ENCODE measurements at regions not wholly inside any gene's neighbourhood (a gene's known extent, or its start where the extent isn't known, plus 50 kb on each side); places are given as distances from the start of the nearest gene placed in this dataset.

- Histone ChIP-seq H3K36me3 (no peaks in the 10 kb centered on the region), H3K4me3 (no peak overlapping the region), H3K4me1 (no peaks in the 10 kb centered on the region), H3K27me3 (no peaks in the 10 kb centered on the region), H3K27ac (no peak overlapping the region), H3K9me3 (no peaks in the 10 kb centered on the region)
- TF ChIP-seq CTCF (IDR thresholded peaks at IDR 0.05), result no peak
- intact Hi-C loops (cut with DNase I), result loop anchor here in 2 of 10 donors (5.0 to 10.0 kb wide), 2 partner anchors 74 to 288 kb away; no protein-coding TSS in a partner anchor
- WGBS, 2 donors, result 91% methylated on average over 6 of the region's 6 CpGs
- no peak for DNase-seq
- ATAC-seq, result no peak
Observed at GRCh38 chr18:8980496-8980895, 122.0 kb upstream of the NDUFV2 start.

- Histone ChIP-seq H3K4me1 (no peaks in the 10 kb centered on the region), H3K4me3 (no peak overlapping the region), H3K36me3 (no peaks in the 10 kb centered on the region), H3K27me3 (no peaks in the 10 kb centered on the region), H3K27ac (no peak overlapping the region), H3K9me3 (no peaks in the 10 kb centered on the region)
- intact Hi-C loops (cut with DNase I), result loop anchor here in 2 of 10 donors (5.0 to 10.0 kb wide), 2 partner anchors 74 to 289 kb away; no protein-coding TSS in a partner anchor
- TF ChIP-seq CTCF (IDR thresholded peaks at IDR 0.05), result no peak
- ATAC-seq, result no peak
- 87 to 88% methylated on average over 6 of the region's 6 CpGs for WGBS, 2 donors
- DNase-seq, result no peak
Observed at GRCh38 chr18:8980918-8981317, 121.6 kb upstream of the NDUFV2 start.

GRCh38 chr18:8982416-8983183 is 119.9 kb upstream of the NDUFV2 start:
- peak in 1 of 2 donors; percentile 22 for DNase-seq

GRCh38 chr18:8983195-8983594 is 119.3 kb upstream of the NDUFV2 start:
- TF ChIP-seq CTCF (IDR thresholded peaks at IDR 0.05), result no peak
- 73 to 82% methylated on average over 1 of the region's 1 CpG for WGBS, 2 donors
- Histone ChIP-seq H3K4me1 (peaks cover 0 to 4% (median 0%) of the 10 kb centered on the region in 9 donors), H3K27ac (no peak overlapping the region), H3K36me3 (no peaks in the 10 kb centered on the region), H3K9me3 (no peaks in the 10 kb centered on the region), H3K27me3 (no peaks in the 10 kb centered on the region), H3K4me3 (no peak overlapping the region)
- intact Hi-C loops (cut with DNase I), result loop anchor here in 3 of 10 donors (2.0 to 10.0 kb wide), 4 partner anchors 72 to 326 kb away; no protein-coding TSS in a partner anchor
- ATAC-seq (no peak), DNase-seq (no peak)

More at GRCh38 chr18:8982416-8983183, 119.9 kb upstream of the NDUFV2 start:
- no peak overlapping the region for H3K27ac ChIP-seq
- TF ChIP-seq CTCF (IDR thresholded peaks at IDR 0.05), result peak in 7 of 9 donors; percentile 8 to 52 (median 40)
- WGBS, 2 donors, result 49 to 54% methylated on average over 13 of the region's 13 CpGs
- H3K4me1 ChIP-seq, result peaks cover 0 to 4% (median 0%) of the 10 kb centered on the region in 9 donors
- H3K4me3 ChIP-seq, result no peak overlapping the region
- H3K27me3 ChIP-seq, result no peaks in the 10 kb centered on the region
- H3K9me3 ChIP-seq, result no peaks in the 10 kb centered on the region
- H3K36me3 ChIP-seq, result no peaks in the 10 kb centered on the region
- ATAC-seq, result peak in 5 of 8 donors; percentile 35 to 75 (median 64)
- intact Hi-C loops (cut with DNase I), result loop anchor here in 3 of 10 donors (2.0 to 10.0 kb wide), 4 partner anchors 72 to 326 kb away; no protein-coding TSS in a partner anchor

Data from heart right ventricle (tissue), 16 donors.